ENCODE measurements at regions not wholly inside any gene's neighbourhood (a gene's known extent, or its start where the extent isn't known, plus 50 kb on each side); places are given as distances from the start of the nearest gene placed in this dataset.

DNA sequence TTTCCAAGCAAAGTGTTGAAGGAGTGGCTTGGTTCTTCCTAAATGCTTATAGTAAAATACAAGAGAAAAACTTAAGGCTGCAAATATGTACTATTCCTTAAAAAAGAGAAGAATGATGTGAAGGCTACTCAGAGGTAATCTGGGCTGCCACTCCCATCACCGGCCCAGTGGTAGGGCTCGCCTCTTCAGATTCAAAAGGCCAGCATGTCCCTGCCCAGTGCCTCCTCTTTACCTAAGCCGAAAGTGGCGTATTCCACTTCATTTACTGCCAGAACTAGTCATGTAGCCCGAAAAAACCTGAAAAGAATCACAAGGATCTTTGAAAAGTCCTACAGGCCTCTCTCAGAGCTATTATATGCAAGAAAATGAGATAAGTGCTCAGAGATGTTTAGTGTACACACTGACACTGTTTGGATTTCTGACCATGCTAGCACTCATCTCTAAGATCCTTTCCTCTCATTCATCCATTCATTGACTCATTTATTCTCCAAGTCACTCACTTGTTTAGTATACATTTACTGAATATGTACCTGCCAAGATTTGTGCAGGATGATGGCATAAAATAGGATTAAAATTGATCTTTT is 373.3 kb upstream of the THBS1 start:
- TF ChIP-seq RFX5 (IDR thresholded peaks at IDR 0.05; ENCODE audit: low read length) = no peak
- TF ChIP-seq NFIC (IDR thresholded peaks at IDR 0.05; ENCODE audit: borderline replicate concordance) = no peak
- TF ChIP-seq, protein P1, sequence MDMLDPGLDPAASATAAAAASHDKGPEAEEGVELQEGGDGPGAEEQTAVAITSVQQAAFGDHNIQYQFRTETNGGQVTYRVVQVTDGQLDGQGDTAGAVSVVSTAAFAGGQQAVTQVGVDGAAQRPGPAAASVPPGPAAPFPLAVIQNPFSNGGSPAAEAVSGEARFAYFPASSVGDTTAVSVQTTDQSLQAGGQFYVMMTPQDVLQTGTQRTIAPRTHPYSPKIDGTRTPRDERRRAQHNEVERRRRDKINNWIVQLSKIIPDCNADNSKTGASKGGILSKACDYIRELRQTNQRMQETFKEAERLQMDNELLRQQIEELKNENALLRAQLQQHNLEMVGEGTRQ (IDR thresholded peaks at IDR 0.05; ENCODE audit: borderline replicate concordance, low read depth, low read length) = no peak
- TF ChIP-seq, protein P2, sequence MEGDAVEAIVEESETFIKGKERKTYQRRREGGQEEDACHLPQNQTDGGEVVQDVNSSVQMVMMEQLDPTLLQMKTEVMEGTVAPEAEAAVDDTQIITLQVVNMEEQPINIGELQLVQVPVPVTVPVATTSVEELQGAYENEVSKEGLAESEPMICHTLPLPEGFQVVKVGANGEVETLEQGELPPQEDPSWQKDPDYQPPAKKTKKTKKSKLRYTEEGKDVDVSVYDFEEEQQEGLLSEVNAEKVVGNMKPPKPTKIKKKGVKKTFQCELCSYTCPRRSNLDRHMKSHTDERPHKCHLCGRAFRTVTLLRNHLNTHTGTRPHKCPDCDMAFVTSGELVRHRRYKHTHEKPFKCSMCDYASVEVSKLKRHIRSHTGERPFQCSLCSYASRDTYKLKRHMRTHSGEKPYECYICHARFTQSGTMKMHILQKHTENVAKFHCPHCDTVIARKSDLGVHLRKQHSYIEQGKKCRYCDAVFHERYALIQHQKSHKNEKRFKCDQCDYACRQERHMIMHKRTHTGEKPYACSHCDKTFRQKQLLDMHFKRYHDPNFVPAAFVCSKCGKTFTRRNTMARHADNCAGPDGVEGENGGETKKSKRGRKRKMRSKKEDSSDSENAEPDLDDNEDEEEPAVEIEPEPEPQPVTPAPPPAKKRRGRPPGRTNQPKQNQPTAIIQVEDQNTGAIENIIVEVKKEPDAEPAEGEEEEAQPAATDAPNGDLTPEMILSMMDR (IDR thresholded peaks at IDR 0.05) = no peak
- TF ChIP-seq, protein P3, sequence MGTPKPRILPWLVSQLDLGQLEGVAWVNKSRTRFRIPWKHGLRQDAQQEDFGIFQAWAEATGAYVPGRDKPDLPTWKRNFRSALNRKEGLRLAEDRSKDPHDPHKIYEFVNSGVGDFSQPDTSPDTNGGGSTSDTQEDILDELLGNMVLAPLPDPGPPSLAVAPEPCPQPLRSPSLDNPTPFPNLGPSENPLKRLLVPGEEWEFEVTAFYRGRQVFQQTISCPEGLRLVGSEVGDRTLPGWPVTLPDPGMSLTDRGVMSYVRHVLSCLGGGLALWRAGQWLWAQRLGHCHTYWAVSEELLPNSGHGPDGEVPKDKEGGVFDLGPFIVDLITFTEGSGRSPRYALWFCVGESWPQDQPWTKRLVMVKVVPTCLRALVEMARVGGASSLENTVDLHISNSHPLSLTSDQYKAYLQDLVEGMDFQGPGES (IDR thresholded peaks at IDR 0.05; ENCODE audit: low read depth, low read length) = no peak
- no peak for TF ChIP-seq POLR2AphosphoS5 (IDR thresholded peaks at IDR 0.05; ENCODE audit: low read depth, low read length)
- no peak for TF ChIP-seq YY1 (IDR thresholded peaks at IDR 0.05; ENCODE audit: low read depth)
- TF ChIP-seq, protein P4, sequence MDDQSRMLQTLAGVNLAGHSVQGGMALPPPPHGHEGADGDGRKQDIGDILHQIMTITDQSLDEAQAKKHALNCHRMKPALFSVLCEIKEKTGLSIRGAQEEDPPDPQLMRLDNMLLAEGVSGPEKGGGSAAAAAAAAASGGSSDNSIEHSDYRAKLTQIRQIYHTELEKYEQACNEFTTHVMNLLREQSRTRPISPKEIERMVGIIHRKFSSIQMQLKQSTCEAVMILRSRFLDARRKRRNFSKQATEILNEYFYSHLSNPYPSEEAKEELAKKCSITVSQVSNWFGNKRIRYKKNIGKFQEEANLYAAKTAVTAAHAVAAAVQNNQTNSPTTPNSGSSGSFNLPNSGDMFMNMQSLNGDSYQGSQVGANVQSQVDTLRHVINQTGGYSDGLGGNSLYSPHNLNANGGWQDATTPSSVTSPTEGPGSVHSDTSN (IDR thresholded peaks at IDR 0.05) = no peak
- TF ChIP-seq, protein P5, sequence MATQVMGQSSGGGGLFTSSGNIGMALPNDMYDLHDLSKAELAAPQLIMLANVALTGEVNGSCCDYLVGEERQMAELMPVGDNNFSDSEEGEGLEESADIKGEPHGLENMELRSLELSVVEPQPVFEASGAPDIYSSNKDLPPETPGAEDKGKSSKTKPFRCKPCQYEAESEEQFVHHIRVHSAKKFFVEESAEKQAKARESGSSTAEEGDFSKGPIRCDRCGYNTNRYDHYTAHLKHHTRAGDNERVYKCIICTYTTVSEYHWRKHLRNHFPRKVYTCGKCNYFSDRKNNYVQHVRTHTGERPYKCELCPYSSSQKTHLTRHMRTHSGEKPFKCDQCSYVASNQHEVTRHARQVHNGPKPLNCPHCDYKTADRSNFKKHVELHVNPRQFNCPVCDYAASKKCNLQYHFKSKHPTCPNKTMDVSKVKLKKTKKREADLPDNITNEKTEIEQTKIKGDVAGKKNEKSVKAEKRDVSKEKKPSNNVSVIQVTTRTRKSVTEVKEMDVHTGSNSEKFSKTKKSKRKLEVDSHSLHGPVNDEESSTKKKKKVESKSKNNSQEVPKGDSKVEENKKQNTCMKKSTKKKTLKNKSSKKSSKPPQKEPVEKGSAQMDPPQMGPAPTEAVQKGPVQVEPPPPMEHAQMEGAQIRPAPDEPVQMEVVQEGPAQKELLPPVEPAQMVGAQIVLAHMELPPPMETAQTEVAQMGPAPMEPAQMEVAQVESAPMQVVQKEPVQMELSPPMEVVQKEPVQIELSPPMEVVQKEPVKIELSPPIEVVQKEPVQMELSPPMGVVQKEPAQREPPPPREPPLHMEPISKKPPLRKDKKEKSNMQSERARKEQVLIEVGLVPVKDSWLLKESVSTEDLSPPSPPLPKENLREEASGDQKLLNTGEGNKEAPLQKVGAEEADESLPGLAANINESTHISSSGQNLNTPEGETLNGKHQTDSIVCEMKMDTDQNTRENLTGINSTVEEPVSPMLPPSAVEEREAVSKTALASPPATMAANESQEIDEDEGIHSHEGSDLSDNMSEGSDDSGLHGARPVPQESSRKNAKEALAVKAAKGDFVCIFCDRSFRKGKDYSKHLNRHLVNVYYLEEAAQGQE (IDR thresholded peaks at IDR 0.05; ENCODE audit: low read depth, low read length) = no peak
- no peak for TF ChIP-seq EP300 (IDR thresholded peaks at IDR 0.05; ENCODE audit: borderline replicate concordance in 1 of 2, low read depth in 1 of 2, low read length in 1 of 2)
- TF ChIP-seq TAF1 (IDR thresholded peaks at IDR 0.05; ENCODE audit: borderline replicate concordance, low read depth, low read length) = no peak

All from SK-N-SH (cell line).